ENCODE measurements at regions not wholly inside any gene's neighbourhood (a gene's known extent, or its start where the extent isn't known, plus 50 kb on each side); places are given as distances from the start of the nearest gene placed in this dataset.

DNA sequence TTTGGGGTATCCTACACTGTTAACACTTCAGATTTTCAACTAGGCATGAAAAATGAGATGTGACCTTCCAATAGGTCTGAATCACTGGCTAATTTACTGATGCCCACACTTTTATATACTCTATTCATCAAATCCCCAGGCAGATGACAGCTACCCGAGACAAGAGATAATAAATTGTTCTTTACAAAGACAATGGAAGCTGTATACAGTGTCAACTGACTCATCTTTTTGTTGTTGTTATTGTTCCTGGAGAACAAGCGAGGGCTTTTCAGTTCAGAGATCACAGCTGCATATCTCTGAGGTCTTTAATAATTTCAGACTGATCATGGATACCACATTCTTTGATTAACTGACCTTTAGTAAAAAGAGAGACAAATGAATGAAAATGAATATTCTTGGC is 228.9 kb downstream of the SDHAF3 start:
- Histone ChIP-seq H3K4me1 (no peaks in the 10 kb centered on the region), H3K9me3 (peaks cover 0 to 15% (median 0%) of the 10 kb centered on the region in 3 donors), H3K36me3 (no peaks in the 10 kb centered on the region), H3K27me3 (no peaks in the 10 kb centered on the region), H3K27ac (no peak overlapping the region), H3K4me3 (no peak overlapping the region)
- intact Hi-C loops (cut with DNase I; ENCODE audit: low total_unique reads): no loop called here
- no peak for DNase-seq
- TF ChIP-seq, protein P1, sequence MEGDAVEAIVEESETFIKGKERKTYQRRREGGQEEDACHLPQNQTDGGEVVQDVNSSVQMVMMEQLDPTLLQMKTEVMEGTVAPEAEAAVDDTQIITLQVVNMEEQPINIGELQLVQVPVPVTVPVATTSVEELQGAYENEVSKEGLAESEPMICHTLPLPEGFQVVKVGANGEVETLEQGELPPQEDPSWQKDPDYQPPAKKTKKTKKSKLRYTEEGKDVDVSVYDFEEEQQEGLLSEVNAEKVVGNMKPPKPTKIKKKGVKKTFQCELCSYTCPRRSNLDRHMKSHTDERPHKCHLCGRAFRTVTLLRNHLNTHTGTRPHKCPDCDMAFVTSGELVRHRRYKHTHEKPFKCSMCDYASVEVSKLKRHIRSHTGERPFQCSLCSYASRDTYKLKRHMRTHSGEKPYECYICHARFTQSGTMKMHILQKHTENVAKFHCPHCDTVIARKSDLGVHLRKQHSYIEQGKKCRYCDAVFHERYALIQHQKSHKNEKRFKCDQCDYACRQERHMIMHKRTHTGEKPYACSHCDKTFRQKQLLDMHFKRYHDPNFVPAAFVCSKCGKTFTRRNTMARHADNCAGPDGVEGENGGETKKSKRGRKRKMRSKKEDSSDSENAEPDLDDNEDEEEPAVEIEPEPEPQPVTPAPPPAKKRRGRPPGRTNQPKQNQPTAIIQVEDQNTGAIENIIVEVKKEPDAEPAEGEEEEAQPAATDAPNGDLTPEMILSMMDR (IDR thresholded peaks at IDR 0.05): no peak

- Histone ChIP-seq H3K27me3 (no peaks in the 10 kb centered on the region), H3K4me3 (no peak overlapping the region), H3K36me3 (no peaks in the 10 kb centered on the region), H3K27ac (no peak overlapping the region), H3K4me1 (no peaks in the 10 kb centered on the region), H3K9me3 (peaks cover 0 to 22% (median 6%) of the 10 kb centered on the region in 3 donors)
- intact Hi-C loops (cut with DNase I; ENCODE audit: low total_unique reads): no loop called here
- TF ChIP-seq, protein P1 (IDR thresholded peaks at IDR 0.05): no peak
- DNase-seq: no peak
Measured at GRCh38 chr7:97351488-97351887, 234.0 kb downstream of the SDHAF3 start.

DNA sequence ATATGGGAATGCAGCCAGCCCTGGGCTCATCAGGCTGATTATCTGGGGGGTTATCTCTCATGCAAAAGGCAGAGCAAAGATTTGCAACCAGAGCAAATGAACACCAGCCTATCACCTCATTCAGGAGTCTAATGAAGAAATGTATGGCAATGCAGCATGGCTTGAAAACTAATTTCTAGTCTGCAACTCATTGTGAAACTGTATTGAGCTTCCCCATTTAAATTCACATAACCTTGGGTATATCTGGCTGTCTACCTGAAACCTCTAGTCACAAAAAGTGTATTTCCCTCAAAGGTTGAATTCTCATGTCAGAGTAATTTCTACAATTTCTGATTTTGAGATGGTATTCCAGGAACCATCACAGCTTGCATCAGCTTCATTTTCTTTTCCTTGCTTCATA is 240.0 kb downstream of the SDHAF3 start:
- Histone ChIP-seq H3K36me3 (no peaks in the 10 kb centered on the region), H3K27me3 (no peaks in the 10 kb centered on the region), H3K9me3 (peaks cover 0 to 3% (median 0%) of the 10 kb centered on the region in 3 donors), H3K27ac (no peak overlapping the region), H3K4me1 (no peaks in the 10 kb centered on the region), H3K4me3 (no peak overlapping the region)
- intact Hi-C loops (cut with DNase I; ENCODE audit: low total_unique reads): no loop called here
- no peak for DNase-seq
- TF ChIP-seq, protein P1 (IDR thresholded peaks at IDR 0.05): no peak

DNA sequence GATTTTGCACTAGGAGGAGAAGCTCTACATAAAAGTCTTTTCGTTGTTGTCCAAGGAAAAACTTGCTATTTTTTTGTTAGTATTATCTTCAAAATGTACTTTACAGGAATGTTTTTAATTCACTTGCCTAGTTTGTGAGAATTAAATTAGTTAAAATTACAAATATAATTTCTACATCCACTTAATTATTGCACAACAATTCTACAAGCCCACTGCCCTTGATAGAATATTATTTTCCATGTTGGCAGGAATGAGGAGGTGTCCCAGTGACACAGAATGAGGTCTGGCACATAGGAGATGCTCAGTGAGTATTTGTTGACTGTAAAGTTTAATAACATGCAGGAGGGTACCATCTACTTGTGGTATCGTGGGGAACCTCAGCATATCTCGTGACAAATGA is 255.4 kb downstream of the SDHAF3 start:
- intact Hi-C loops (cut with DNase I; ENCODE audit: low total_unique reads): no loop called here
- no peak for DNase-seq
- no peaks in the 10 kb centered on the region for H3K36me3 ChIP-seq
- no peak overlapping the region for H3K4me3 ChIP-seq
- H3K9me3 ChIP-seq: no peaks in the 10 kb centered on the region
- TF ChIP-seq, protein P1 (IDR thresholded peaks at IDR 0.05): no peak
- H3K4me1 ChIP-seq: no peaks in the 10 kb centered on the region
- no peak overlapping the region for H3K27ac ChIP-seq
- no peaks in the 10 kb centered on the region for H3K27me3 ChIP-seq

DNA sequence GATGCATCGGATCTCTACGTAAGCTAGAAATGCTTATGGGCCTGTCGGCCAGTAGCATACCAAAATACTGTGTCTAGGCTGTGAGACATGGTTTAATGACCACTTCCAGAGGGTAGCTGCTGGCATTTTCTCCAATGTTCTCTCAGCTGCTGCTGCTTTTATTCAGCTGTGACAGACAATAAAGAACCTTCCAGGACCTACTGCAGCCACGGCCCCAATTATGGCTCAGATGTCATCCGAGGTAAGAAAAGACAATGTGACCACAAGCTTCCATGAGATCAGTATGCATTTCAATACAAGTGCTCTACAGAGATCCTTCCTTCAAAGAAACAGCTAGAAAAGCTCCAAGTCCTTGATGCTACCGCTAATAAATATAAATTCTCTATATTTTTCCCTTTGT is 256.2 kb downstream of the SDHAF3 start:
- no peak overlapping the region for H3K4me3 ChIP-seq
- DNase-seq: no peak
- no peaks in the 10 kb centered on the region for H3K9me3 ChIP-seq
- no peaks in the 10 kb centered on the region for H3K36me3 ChIP-seq
- TF ChIP-seq, protein P1 (IDR thresholded peaks at IDR 0.05): no peak
- no peaks in the 10 kb centered on the region for H3K4me1 ChIP-seq
- H3K27ac ChIP-seq: no peak overlapping the region
- H3K27me3 ChIP-seq: no peaks in the 10 kb centered on the region
- intact Hi-C loops (cut with DNase I; ENCODE audit: low total_unique reads): no loop called here

GRCh38 chr7:97377713-97378112 is 260.2 kb downstream of the SDHAF3 start:
- Histone ChIP-seq H3K4me1 (no peaks in the 10 kb centered on the region), H3K4me3 (no peak overlapping the region), H3K9me3 (no peaks in the 10 kb centered on the region), H3K36me3 (no peaks in the 10 kb centered on the region), H3K27me3 (no peaks in the 10 kb centered on the region), H3K27ac (no peak overlapping the region)
- intact Hi-C loops (cut with DNase I; ENCODE audit: low total_unique reads): no loop called here
- TF ChIP-seq, protein P1 (IDR thresholded peaks at IDR 0.05): no peak
- DNase-seq: no peak

Measured in tibial artery (tissue), 4 donors.